Astrocyte (in vitro differentiated cells and primary cell): ENCODE measurements at regions not wholly inside any gene's neighbourhood (a gene's known extent, or its start where the extent isn't known, plus 50 kb on each side); places are given as distances from the start of the nearest gene placed in this dataset.

ENCODE experiments used
- CTCF ChIP-seq: IDR thresholded peaks from 2 replicates; pipeline ENCODE4 v1.5.1; 2011; ENCODE audit warnings: low read depth, mild to moderate bottlenecking, inconsistent platforms, low read length, moderate library complexity; ENCODE audit not compliant: insufficient read depth
- EZH2 ChIP-seq: IDR thresholded peaks from 2 replicates; pipeline ENCODE4 v1.6.1; 2012; ENCODE audit warnings: mild to moderate bottlenecking, low read length, inconsistent platforms; ENCODE audit not compliant: insufficient read depth

- TF ChIP-seq CTCF (no peak), EZH2 (no peak)
Observed at GRCh38 chr1:75079538-75080290, 54.5 kb upstream of the LHX8 start.
